Choroid plexus epithelial cell (primary cell): ENCODE measurements at regions not wholly inside any gene's neighbourhood (a gene's known extent, or its start where the extent isn't known, plus 50 kb on each side); places are given as distances from the start of the nearest gene placed in this dataset.

ENCODE experiments used
- DNase-seq: peaks from one replicate; pipeline ENCODE4 v3.0.0-alpha.2; 2010; ENCODE audit warnings: low read depth
- H3K4me3 ChIP-seq: 2 replicates; pipeline ENCODE4 v1.5.1; 2011; ENCODE audit warnings: low read depth, mild to moderate bottlenecking, control low read depth, low read length, moderate library complexity
- CTCF ChIP-seq: conservative IDR thresholded peaks from 2 replicates; pipeline ENCODE4 v1.5.1; 2011; ENCODE audit warnings: low read depth, mild to moderate bottlenecking, control low read depth, inconsistent platforms, low read length, moderate library complexity

DNA sequence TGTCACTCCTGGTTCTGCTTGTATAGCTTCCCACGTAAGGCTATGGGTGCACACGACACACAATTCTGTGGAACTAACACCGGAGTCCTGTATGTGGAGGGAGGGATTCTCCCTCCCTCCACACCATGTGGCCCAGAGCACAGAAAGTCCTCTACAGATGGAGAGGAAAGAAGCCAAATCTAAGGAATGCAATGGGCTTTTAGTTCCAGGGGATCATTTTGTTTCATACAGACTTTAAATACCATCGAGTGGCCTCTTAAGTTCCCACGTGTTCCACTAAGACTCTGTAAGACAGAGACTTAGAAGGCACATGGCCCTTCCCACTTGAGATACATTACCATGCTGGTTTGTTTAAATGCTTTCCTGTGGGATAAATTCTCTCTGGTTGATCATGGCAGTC, 156.0 kb downstream of the TGFB2 start:
- TF ChIP-seq CTCF, result no peak
- no peak overlapping the region for H3K4me3 ChIP-seq
- peak; percentile 39 for DNase-seq

DNA sequence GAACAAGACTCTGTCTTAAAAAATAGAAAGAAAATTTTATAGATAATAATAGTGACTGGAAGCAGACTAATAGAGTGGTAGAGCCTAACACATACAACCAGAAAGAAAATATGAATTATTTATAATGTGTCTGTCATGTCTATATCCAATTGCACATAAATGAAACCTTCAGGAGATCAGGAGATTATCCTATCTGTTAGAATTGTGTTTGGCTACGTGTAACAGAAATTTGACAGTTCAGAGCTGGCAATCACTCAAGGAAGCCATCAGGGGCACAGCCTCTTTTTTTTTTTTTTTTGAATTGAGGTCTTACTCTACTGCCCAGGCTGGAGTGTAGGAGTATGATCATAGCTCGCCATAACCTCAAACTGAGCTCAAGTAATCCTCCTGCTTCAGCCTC, 157.2 kb downstream of the TGFB2 start:
- no peak for DNase-seq
- no peak for TF ChIP-seq CTCF
- no peak overlapping the region for H3K4me3 ChIP-seq

DNA sequence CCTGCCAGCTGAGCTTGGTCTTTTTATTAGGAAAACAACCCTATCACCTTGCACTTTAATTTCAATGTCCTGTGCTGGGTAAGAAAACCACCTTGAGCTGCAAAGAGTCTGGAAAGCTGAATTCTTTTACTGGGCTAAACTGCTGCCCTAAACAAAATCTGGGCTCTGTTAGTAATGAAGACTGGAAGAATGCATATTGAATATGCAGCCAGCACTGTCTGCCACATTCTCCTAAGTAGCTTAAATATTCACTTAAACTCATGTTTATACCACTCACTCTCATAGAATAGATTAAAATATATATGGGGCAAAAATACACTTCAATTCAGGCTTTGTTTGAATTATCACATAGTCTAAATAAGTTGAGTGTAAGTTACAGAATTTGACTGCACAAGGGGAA, 158.0 kb downstream of the TGFB2 start:
- DNase-seq, result no peak
- H3K4me3 ChIP-seq, result no peak overlapping the region
- TF ChIP-seq CTCF, result no peak

DNA sequence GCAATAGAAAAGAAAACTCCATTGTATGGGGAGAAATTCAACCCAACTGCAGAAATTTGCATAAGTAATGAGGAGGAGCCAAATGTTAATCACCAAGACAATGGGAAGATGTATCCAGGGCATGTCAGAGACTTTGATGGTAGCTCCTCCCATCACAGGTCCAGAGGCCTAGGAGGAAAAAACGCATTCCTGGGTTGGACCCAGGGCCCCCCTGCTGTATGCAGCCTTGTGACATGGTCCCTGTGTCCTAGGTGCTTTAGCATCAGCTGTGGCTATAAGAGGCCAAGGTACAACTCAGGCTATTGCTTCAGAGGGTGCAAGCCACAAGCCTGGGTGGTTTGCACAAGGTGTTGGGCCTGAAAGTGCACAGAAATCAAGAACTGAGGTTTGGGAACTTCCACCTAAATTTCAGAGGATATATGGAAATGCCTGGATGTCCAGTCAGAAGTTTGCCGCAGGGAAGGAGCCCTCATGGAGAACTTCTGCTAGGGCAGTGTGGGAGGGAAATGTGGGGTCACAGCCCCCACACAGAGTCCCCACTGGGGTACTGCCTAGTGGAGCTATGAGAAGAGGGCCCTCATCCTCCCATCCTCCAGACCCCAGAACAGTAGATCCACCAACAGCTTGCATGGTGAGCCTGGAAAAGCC, 162.3 kb downstream of the TGFB2 start:
- DNase-seq, result no peak
- no peak overlapping the region for H3K4me3 ChIP-seq
- no peak for TF ChIP-seq CTCF

DNA sequence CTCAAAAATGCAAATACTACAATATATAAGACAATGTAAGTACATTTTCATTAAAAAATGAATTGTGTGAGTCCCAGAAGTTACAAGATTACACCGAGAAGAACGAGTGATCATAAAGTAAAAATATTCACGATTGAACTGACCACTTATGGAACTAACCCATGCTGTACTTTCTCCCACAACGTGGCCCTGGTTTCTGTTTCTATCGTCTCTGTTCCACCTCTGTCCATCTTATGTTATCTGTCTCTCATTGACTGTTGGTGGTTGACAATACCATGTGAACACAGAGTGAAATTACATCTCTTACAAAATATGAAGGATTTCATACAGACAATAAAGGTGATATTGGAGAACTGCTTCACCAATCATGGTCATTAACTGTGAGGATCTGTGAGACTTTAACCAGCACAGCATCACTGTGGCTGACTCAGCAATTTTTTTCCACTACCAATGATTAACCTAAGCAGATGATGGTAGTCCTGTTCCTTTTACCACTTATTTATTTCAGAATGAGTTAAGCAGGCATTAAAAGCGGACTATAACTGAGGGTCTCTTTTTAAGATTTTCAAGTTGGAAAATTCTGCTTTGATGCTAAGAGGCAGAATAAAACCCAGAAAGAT, 165.1 kb downstream of the TGFB2 start:
- TF ChIP-seq CTCF, result no peak
- no peak overlapping the region for H3K4me3 ChIP-seq
- no peak for DNase-seq

DNA sequence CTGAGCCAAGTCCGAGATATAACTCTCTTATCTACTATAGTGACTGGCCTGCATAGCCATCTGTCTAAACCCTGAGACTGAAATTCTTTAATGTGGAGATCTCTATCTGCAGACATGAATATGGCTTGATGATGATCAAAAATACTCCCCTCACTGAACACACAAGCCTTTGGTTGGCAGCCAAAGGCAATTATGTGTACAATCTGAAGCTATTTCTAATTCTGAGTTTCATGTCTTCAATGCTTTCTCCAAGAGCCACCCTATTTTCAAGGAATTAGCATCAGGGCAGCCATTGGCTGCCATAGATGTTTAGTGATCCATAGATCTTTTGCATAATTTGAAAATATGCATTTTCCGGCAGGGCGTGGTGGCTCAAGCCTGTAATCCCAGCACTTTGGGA, 168.2 kb downstream of the TGFB2 start:
- no peak for DNase-seq
- TF ChIP-seq CTCF, result no peak
- no peak overlapping the region for H3K4me3 ChIP-seq

DNA sequence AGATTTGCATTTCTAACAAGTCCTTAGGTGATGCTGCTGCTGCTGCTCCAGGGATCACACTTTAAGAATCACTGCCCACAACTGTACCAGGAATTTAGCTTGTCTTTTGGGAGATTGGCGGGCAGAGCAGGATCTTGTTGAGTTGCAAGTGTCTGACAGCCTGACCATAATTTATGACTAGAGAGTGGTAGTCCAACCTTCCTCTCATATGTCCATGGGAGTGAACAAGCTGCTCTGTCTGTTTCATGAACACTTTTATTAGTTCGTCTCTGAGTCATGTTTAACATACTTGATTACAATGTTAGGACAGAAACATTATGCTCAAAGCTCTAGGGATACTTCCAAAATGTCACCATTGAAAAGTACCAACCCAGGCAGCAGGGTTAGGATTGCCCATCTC, 169.6 kb downstream of the TGFB2 start:
- H3K4me3 ChIP-seq, result no peak overlapping the region
- no peak for DNase-seq
- TF ChIP-seq CTCF, result no peak
